ENCODE measurements at regions not wholly inside any gene's neighbourhood (a gene's known extent, or its start where the extent isn't known, plus 50 kb on each side); places are given as distances from the start of the nearest gene placed in this dataset.

DNA sequence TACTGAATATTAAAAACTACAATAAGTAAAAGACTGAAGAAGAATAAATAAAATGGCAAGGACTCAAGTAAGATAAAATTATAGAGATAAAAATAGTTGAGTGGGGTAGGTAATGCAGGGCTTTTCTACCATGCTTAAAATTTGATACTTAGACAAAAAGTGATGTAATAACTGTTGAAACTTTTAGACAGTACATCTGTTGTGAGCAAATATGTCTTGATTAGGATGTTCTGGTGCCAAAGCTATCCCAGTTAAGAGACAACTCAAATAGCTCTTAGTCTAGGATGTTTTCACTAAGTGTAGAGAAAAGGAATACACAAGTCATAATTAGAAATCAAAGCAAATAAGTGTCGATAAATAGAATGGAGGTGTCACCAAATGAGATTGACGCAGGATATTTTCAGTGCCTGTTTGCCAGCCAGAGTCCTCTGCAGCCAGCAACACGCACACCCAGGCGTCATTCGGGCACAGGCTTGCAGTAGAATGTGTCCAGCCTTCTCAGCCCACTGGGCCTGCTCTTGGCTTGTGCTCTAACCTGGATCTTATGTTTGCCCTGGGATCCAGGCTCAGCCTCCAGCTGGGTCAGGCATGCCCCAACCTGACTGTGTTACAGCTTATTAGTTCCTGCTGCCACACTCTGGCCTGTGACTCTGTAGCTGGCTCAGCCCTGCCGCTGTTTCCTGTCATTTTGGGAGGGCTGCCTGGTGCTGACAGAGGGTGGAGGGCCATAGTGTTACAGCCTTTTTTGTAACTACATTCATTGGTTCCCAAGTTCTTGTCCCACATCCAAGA lies 766.2 kb downstream of the PCDH17 start:
- TF ChIP-seq CTCF (IDR thresholded peaks at IDR 0.05; ENCODE audit: low read depth, low read length, poor library complexity, severe bottlenecking) (no peak), EZH2phosphoT487 (IDR thresholded peaks at IDR 0.05; ENCODE audit: borderline replicate concordance, low read length) (no peak)

Data from DOHH2 (cell line).